ENCODE measurements at regions not wholly inside any gene's neighbourhood (a gene's known extent, or its start where the extent isn't known, plus 50 kb on each side); places are given as distances from the start of the nearest gene placed in this dataset.

GRCh38 chr9:108710424-108710823 is 145.4 kb downstream of the ACTL7B start:
- no peaks in the 10 kb centered on the region for H3K4me1 ChIP-seq
- peaks cover 0 to 3% (median 0%) of the 10 kb centered on the region in 3 donors for H3K27me3 ChIP-seq (ENCODE audit: insufficient read depth in 3 of 3, low read length in 2 of 3)
- intact Hi-C loops (cut with DNase I), result no loop called here
- WGBS, 3 donors, result 51 to 66% (median 56%) methylated on average over 3 of the region's 3 CpGs
- TF ChIP-seq, protein P1, sequence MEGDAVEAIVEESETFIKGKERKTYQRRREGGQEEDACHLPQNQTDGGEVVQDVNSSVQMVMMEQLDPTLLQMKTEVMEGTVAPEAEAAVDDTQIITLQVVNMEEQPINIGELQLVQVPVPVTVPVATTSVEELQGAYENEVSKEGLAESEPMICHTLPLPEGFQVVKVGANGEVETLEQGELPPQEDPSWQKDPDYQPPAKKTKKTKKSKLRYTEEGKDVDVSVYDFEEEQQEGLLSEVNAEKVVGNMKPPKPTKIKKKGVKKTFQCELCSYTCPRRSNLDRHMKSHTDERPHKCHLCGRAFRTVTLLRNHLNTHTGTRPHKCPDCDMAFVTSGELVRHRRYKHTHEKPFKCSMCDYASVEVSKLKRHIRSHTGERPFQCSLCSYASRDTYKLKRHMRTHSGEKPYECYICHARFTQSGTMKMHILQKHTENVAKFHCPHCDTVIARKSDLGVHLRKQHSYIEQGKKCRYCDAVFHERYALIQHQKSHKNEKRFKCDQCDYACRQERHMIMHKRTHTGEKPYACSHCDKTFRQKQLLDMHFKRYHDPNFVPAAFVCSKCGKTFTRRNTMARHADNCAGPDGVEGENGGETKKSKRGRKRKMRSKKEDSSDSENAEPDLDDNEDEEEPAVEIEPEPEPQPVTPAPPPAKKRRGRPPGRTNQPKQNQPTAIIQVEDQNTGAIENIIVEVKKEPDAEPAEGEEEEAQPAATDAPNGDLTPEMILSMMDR (IDR thresholded peaks at IDR 0.05), result no peak
- no peak overlapping the region for H3K4me3 ChIP-seq
- DNase-seq, result no peak
- no peaks in the 10 kb centered on the region for H3K9me3 ChIP-seq
- no peak for ATAC-seq
- no peaks in the 10 kb centered on the region for H3K36me3 ChIP-seq (ENCODE audit: insufficient read depth in 1 of 2, low read depth in 1 of 2)
- no peak overlapping the region for H3K27ac ChIP-seq

DNA sequence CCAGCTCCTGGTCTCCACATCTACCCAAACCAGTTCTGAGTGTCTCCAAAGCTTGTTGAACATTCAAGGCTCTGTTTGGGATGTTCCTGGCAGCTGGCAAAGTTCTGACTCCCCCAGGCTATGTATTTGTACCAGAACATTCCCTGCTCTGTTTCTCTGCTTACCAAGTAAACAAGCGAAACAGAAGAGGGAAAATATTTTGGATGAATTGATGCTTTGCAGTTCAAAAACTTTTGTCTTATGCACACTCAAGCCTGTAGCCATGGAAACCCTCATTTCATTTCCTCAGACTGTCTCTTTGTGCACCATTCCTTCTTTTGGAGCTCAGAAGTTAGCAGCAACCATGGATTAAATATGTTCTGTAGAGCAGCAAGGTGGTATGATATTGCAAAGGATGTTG is 145.8 kb downstream of the ACTL7B start:
- no peak overlapping the region for H3K27ac ChIP-seq

GRCh38 chr9:108709126-108709525 is 146.7 kb downstream of the ACTL7B start:
- Histone ChIP-seq H3K4me1 (no peaks in the 10 kb centered on the region), H3K27ac (no peak overlapping the region), H3K36me3 (ENCODE audit: insufficient read depth in 1 of 2, low read depth in 1 of 2) (no peaks in the 10 kb centered on the region), H3K27me3 (ENCODE audit: insufficient read depth in 3 of 3, low read length in 2 of 3) (peaks cover 0 to 3% (median 0%) of the 10 kb centered on the region in 3 donors), H3K4me3 (no peak overlapping the region), H3K9me3 (no peaks in the 10 kb centered on the region)
- no peak for DNase-seq
- no peak for ATAC-seq
- intact Hi-C loops (cut with DNase I), result no loop called here
- TF ChIP-seq, protein P1 (IDR thresholded peaks at IDR 0.05), result no peak

More for the DNA sequence above, 145.8 kb downstream of the ACTL7B start:
- Histone ChIP-seq H3K36me3 (ENCODE audit: insufficient read depth in 1 of 2, low read depth in 1 of 2) (no peaks in the 10 kb centered on the region), H3K27me3 (ENCODE audit: insufficient read depth in 3 of 3, low read length in 2 of 3) (peaks cover 0 to 3% (median 0%) of the 10 kb centered on the region in 3 donors), H3K9me3 (no peaks in the 10 kb centered on the region), H3K4me1 (no peaks in the 10 kb centered on the region), H3K4me3 (no peak overlapping the region)
- TF ChIP-seq, protein P1 (IDR thresholded peaks at IDR 0.05), result no peak
- intact Hi-C loops (cut with DNase I), result no loop called here
- DNase-seq (no peak), ATAC-seq (no peak)
- 59 to 89% (median 66%) methylated on average over 1 of the region's 1 CpG for WGBS, 3 donors

DNA sequence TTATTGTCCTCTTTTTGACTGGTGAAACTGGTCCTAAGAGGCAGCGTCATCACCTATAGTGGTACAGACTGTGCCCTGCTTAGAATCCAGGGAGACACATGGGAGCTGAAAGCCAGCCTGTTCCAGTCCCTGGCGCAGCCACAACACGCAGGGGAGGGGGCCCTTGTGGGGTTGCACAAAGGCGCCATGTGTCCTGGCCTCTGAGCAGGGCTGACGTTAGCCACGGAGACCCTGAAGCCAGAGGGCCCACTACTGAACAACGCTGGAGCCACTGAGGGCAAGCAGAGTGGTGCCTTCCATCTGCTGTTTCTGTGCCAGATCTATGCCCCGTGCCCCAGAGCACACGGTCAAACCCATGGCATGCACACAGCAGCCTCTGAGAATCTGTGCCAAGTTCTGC is 147.3 kb downstream of the ACTL7B start:
- Histone ChIP-seq H3K27me3 (ENCODE audit: insufficient read depth in 3 of 3, low read length in 2 of 3) (peaks cover 0 to 3% (median 0%) of the 10 kb centered on the region in 3 donors), H3K36me3 (ENCODE audit: insufficient read depth in 1 of 2, low read depth in 1 of 2) (no peaks in the 10 kb centered on the region), H3K4me3 (no peak overlapping the region), H3K27ac (no peak overlapping the region), H3K9me3 (no peaks in the 10 kb centered on the region), H3K4me1 (no peaks in the 10 kb centered on the region)
- ATAC-seq (no peak), DNase-seq (no peak)
- intact Hi-C loops (cut with DNase I), result no loop called here
- TF ChIP-seq, protein P1 (IDR thresholded peaks at IDR 0.05), result no peak
- 38 to 66% (median 51%) methylated on average over 9 of the region's 9 CpGs for WGBS, 3 donors

DNA sequence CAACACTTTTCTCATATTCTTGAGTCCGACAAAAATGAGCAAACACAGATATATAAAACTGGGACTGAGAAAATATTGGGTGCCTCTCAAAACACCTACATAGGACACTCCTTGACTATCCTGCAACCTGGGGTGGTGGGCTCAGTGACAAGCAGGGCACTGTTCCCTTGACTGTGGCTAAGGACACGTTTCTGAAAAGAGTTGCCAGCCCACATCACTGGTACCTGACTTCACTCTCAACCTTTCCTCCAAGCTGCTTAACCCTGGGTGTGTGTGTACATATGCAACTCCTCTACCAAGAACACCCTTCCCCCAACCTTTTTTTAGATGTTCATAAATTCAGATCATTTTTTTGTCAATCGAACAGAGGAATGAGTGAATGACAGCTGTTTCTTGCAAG is 148.7 kb downstream of the ACTL7B start:
- TF ChIP-seq, protein P1 (IDR thresholded peaks at IDR 0.05), result no peak
- H3K9me3 ChIP-seq, result no peaks in the 10 kb centered on the region
- WGBS, 3 donors, result 68 to 81% (median 78%) methylated on average over 3 of the region's 3 CpGs
- no peaks in the 10 kb centered on the region for H3K36me3 ChIP-seq (ENCODE audit: insufficient read depth in 1 of 2, low read depth in 1 of 2)
- H3K27me3 ChIP-seq (ENCODE audit: insufficient read depth in 3 of 3, low read length in 2 of 3), result peaks cover 0 to 3% (median 0%) of the 10 kb centered on the region in 3 donors
- DNase-seq, result no peak
- H3K4me3 ChIP-seq, result no peak overlapping the region
- ATAC-seq, result no peak
- no peaks in the 10 kb centered on the region for H3K4me1 ChIP-seq
- no peak overlapping the region for H3K27ac ChIP-seq
- intact Hi-C loops (cut with DNase I), result no loop called here
